Suprapubic skin (tissue), 4 donors: ENCODE measurements at regions not wholly inside any gene's neighbourhood (a gene's known extent, or its start where the extent isn't known, plus 50 kb on each side); places are given as distances from the start of the nearest gene placed in this dataset.

Source experiments
- CTCF ChIP-seq, 2 donors: fragments of 200-600 bp in 1 of 2; fragments of 450-650 bp in 1 of 2; sonication (generic) in 1 of 2; IDR thresholded peaks; one replicate each; pipeline ENCODE4 v1.5.1; 2016 to 2019; ENCODE audit warnings: antibody characterized with exemption in 2 of 2, mild to moderate bottlenecking in 1 of 2, moderate library complexity in 1 of 2
- EP300 ChIP-seq: sonication (generic); formaldehyde crosslinking; IDR thresholded peaks from one replicate; pipeline ENCODE4 v1.6.1; 2017; ENCODE audit warnings: antibody characterized with exemption
- POLR2A ChIP-seq, 2 donors: fragments of 450-650 bp; IDR thresholded peaks; one replicate each; pipeline ENCODE4 v1.6.1; 2017; ENCODE audit warnings: antibody characterized with exemption in 2 of 2, mild to moderate bottlenecking in 2 of 2, moderate library complexity in 2 of 2
- POLR2AphosphoS5 ChIP-seq, 3 donors: sonication (generic); formaldehyde crosslinking; IDR thresholded peaks; one replicate each; pipeline ENCODE4 v1.6.1; 2017; ENCODE audit warnings: antibody characterized with exemption in 3 of 3

GRCh38 chr3:107443461-107443860, 66.2 kb downstream of the CCDC54 start:
- TF ChIP-seq CTCF (IDR thresholded peaks at IDR 0.05) (no peak), POLR2A (IDR thresholded peaks at IDR 0.05) (no peak), POLR2AphosphoS5 (IDR thresholded peaks at IDR 0.05) (no peak), EP300 (no peak)
